ENCODE measurements at regions not wholly inside any gene's neighbourhood (a gene's known extent, or its start where the extent isn't known, plus 50 kb on each side); places are given as distances from the start of the nearest gene placed in this dataset.

- no peaks in the 10 kb centered on the region for H4K20me1 ChIP-seq (ENCODE audit: control insufficient read depth, insufficient read depth, low read length, poor library complexity, severe bottlenecking)
- H3K4me3 Mint-ChIP-seq: no peak overlapping the region
- ATAC-seq (ENCODE audit: low read depth) (no peak), DNase-seq (no peak)
- H3K4me1 Mint-ChIP-seq: peaks cover 4% of the 10 kb centered on the region
- H3K27me3 Mint-ChIP-seq: no peaks in the 10 kb centered on the region
- no CpG with 5 or more reads among the region's 2 CpGs for WGBS (ENCODE audit: insufficient coverage)
- no peak overlapping the region for H3K27ac Mint-ChIP-seq
- no peaks in the 10 kb centered on the region for H3K27me3 ChIP-seq (replicated peaks in 1 of 4; ENCODE audit: control extremely low read depth in 1 of 4, control insufficient read depth in 3 of 4, insufficient read depth in 4 of 4, low read length in 3 of 4)
- H3K9ac ChIP-seq (ENCODE audit: low read length): no peak overlapping the region
- ChIA-PET POLR2A (no interaction called here), CTCF (interaction anchor here (1.5 kb wide), 1 partner anchor 8 kb away, joined by 5 read pairs; no protein-coding TSS in a partner anchor)
- H3K36me3 ChIP-seq (replicated peaks in 1 of 2; ENCODE audit: control extremely low read depth in 1 of 2, control insufficient read depth in 1 of 2, extremely low read depth in 1 of 2, insufficient read depth in 2 of 2, low read length in 1 of 2): no peaks in the 10 kb centered on the region
- intact Hi-C loops (cut with micrococcal nuclease): loop anchor here (10.0 kb wide), 1 partner anchor 102 kb away; no protein-coding TSS in a partner anchor
- no peaks in the 10 kb centered on the region for H3K4me1 ChIP-seq (ENCODE audit: control insufficient read depth in 2 of 2, insufficient read depth in 2 of 2, low read length in 2 of 2)
- no peak overlapping the region for H3K4me2 ChIP-seq (replicated peaks; ENCODE audit: low read depth, low read length, poor library complexity, severe bottlenecking)
- H3K9me3 Mint-ChIP-seq (ENCODE audit: insufficient read depth): no peaks in the 10 kb centered on the region
- no peaks in the 10 kb centered on the region for H3K79me2 ChIP-seq (ENCODE audit: control insufficient read depth, insufficient read depth, low read length)
- TF ChIP-seq, protein P1, sequence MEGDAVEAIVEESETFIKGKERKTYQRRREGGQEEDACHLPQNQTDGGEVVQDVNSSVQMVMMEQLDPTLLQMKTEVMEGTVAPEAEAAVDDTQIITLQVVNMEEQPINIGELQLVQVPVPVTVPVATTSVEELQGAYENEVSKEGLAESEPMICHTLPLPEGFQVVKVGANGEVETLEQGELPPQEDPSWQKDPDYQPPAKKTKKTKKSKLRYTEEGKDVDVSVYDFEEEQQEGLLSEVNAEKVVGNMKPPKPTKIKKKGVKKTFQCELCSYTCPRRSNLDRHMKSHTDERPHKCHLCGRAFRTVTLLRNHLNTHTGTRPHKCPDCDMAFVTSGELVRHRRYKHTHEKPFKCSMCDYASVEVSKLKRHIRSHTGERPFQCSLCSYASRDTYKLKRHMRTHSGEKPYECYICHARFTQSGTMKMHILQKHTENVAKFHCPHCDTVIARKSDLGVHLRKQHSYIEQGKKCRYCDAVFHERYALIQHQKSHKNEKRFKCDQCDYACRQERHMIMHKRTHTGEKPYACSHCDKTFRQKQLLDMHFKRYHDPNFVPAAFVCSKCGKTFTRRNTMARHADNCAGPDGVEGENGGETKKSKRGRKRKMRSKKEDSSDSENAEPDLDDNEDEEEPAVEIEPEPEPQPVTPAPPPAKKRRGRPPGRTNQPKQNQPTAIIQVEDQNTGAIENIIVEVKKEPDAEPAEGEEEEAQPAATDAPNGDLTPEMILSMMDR (IDR thresholded peaks at IDR 0.05): no peak
- no peak for TF ChIP-seq EZH2 (IDR thresholded peaks at IDR 0.05; ENCODE audit: borderline replicate concordance, insufficient read depth, low read depth, low read length, poor library complexity, severe bottlenecking)
- no peak overlapping the region for H2AFZ ChIP-seq (ENCODE audit: insufficient read depth, low read depth, low read length, poor library complexity, severe bottlenecking)
- no peak overlapping the region for H3K4me3 ChIP-seq (ENCODE audit: control extremely low read depth in 1 of 5, extremely low read depth in 1 of 5, insufficient read depth in 1 of 5, low read depth in 2 of 5, low read length in 4 of 5)
- no peak overlapping the region for H3K27ac ChIP-seq (ENCODE audit: low read length in 2 of 2)
- H3K9me3 ChIP-seq (ENCODE audit: control extremely low read depth in 1 of 3, control insufficient read depth in 2 of 3, insufficient read depth in 1 of 3, low read length in 2 of 3): no peaks in the 10 kb centered on the region
Measured at GRCh38 chr12:69056743-69057515, 124.0 kb upstream of the CPM start.

DNA sequence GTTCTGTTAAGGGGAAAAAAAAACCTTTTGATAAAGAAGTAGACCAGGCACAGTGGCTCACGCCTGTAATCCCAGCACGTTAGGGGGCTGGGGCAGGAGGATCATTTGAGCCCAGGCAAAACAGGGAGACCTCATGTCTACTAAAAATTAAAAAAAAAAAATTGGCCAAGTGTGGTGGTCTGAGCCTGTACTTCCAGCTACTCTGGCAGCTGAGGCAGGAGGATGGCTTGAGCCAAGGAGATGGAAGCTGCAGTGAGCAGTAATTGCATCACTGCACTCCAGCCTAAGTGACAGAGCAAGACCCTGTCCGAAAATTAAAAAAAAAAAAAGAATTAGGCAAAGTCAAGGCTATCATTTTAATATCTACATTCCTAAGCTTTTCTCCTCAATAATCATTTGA, 124.8 kb upstream of the CPM start:
- Histone ChIP-seq H2AFZ (ENCODE audit: insufficient read depth, low read depth, low read length, poor library complexity, severe bottlenecking) (no peak overlapping the region), H3K4me2 (replicated peaks; ENCODE audit: low read depth, low read length, poor library complexity, severe bottlenecking) (no peak overlapping the region), H3K4me3 (ENCODE audit: control extremely low read depth in 1 of 5, extremely low read depth in 1 of 5, insufficient read depth in 1 of 5, low read depth in 2 of 5, low read length in 4 of 5) (no peak overlapping the region), H3K36me3 (replicated peaks in 1 of 2; ENCODE audit: control extremely low read depth in 1 of 2, control insufficient read depth in 1 of 2, extremely low read depth in 1 of 2, insufficient read depth in 2 of 2, low read length in 1 of 2) (no peaks in the 10 kb centered on the region), H3K9ac (ENCODE audit: low read length) (no peak overlapping the region), H4K20me1 (ENCODE audit: control insufficient read depth, insufficient read depth, low read length, poor library complexity, severe bottlenecking) (no peaks in the 10 kb centered on the region), H3K4me1 (ENCODE audit: control insufficient read depth in 2 of 2, insufficient read depth in 2 of 2, low read length in 2 of 2) (no peaks in the 10 kb centered on the region), H3K9me3 (ENCODE audit: control extremely low read depth in 1 of 3, control insufficient read depth in 2 of 3, insufficient read depth in 1 of 3, low read length in 2 of 3) (no peaks in the 10 kb centered on the region), H3K27me3 (replicated peaks in 1 of 4; ENCODE audit: control extremely low read depth in 1 of 4, control insufficient read depth in 3 of 4, insufficient read depth in 4 of 4, low read length in 3 of 4) (no peaks in the 10 kb centered on the region), H3K27ac (ENCODE audit: low read length in 2 of 2) (no peak overlapping the region), H3K79me2 (ENCODE audit: control insufficient read depth, insufficient read depth, low read length) (no peaks in the 10 kb centered on the region)
- ATAC-seq (ENCODE audit: low read depth) (no peak), DNase-seq (no peak)
- H3K4me3 Mint-ChIP-seq: no peak overlapping the region
- H3K27ac Mint-ChIP-seq: no peak overlapping the region
- H3K4me1 Mint-ChIP-seq: peaks cover 3% of the 10 kb centered on the region
- intact Hi-C loops (cut with micrococcal nuclease): loop anchor here (10.0 kb wide), 1 partner anchor 103 kb away; no protein-coding TSS in a partner anchor
- WGBS (ENCODE audit: insufficient coverage): 83% methylated on average over 2 of the region's 3 CpGs
- no peaks in the 10 kb centered on the region for H3K9me3 Mint-ChIP-seq (ENCODE audit: insufficient read depth)
- no peaks in the 10 kb centered on the region for H3K27me3 Mint-ChIP-seq
- no peak for TF ChIP-seq EZH2 (IDR thresholded peaks at IDR 0.05; ENCODE audit: borderline replicate concordance, insufficient read depth, low read depth, low read length, poor library complexity, severe bottlenecking)
- ChIA-PET POLR2A (no interaction called here), CTCF (interaction anchor here (0.6 kb wide), 1 partner anchor 38 kb away, joined by 3 read pairs; no protein-coding TSS in a partner anchor)
